C4-2B (cell line): ENCODE measurements at regions not wholly inside any gene's neighbourhood (a gene's known extent, or its start where the extent isn't known, plus 50 kb on each side); places are given as distances from the start of the nearest gene placed in this dataset.

Experiments
- CTCF ChIP-seq: fragments of 450-650 bp; conservative IDR thresholded peaks from 2 replicates; pipeline ENCODE4 v1.5.1; 2017; ENCODE audit warnings: mild to moderate bottlenecking
- ZFX ChIP-seq: fragments of 450-650 bp; IDR thresholded peaks from 2 replicates; pipeline ENCODE4 v1.6.1; 2017

DNA sequence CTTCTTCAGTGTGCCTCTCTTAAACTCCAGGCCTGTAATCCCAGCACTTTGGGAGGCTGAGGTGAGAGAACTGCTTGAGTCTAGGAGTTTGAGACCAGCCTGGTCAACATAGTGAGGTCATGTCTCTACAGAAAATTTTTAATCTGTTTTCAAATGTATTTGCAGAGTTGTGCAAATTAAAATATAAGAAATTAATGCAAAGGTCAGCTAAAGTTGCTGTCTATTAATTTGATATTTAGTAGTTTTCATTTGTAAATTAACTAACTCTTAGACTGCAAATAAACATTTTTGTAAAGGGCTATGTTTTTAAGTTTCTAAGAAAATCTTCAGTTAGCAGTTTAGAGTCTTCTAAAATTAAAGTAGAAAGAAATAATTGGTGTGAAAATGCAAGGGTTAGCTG is 99.9 kb upstream of the TJP1 start:
- no peak for TF ChIP-seq CTCF
- no peak for TF ChIP-seq ZFX
